RWPE2 (cell line): ENCODE measurements at regions not wholly inside any gene's neighbourhood (a gene's known extent, or its start where the extent isn't known, plus 50 kb on each side); places are given as distances from the start of the nearest gene placed in this dataset.

Experiments used
- ATAC-seq: fragments of 200-7000 bp; cut with Tn5 transposase; 3 replicates; pipeline ENCODE4 v1.9.1; 2021; ENCODE audit warnings: low read depth
- DNase-seq: peaks from one replicate; pipeline ENCODE4 v3.0.0-alpha.2; 2020; ENCODE audit warnings: low spot score
- H3K27ac ChIP-seq: fragments of 450-650 bp; 2 replicates; pipeline ENCODE4 v1.5.1; 2017; ENCODE audit warnings: mild to moderate bottlenecking; ENCODE audit not compliant: poor library complexity, severe bottlenecking
- H3K27me3 ChIP-seq: fragments of 250-450 bp; sonication (Bioruptor Pico); 2 replicates; pipeline ENCODE4 v1.5.1; 2021; ENCODE audit warnings: mild to moderate bottlenecking, moderate library complexity; ENCODE audit not compliant: insufficient read depth, poor library complexity, severe bottlenecking
- H3K36me3 ChIP-seq: fragments of 250-450 bp; sonication (Bioruptor Pico); 2 replicates; pipeline ENCODE4 v1.5.1; 2020; ENCODE audit warnings: low read depth, mild to moderate bottlenecking, moderate library complexity
- H3K4me1 ChIP-seq: fragments of 250-450 bp; sonication (Bioruptor Pico); 2 replicates; pipeline ENCODE4 v1.5.1; 2021; ENCODE audit warnings: mild to moderate bottlenecking, moderate library complexity; ENCODE audit not compliant: insufficient read depth, poor library complexity, severe bottlenecking
- H3K4me3 ChIP-seq: fragments of 250-450 bp; sonication (Bioruptor Pico); 2 replicates; pipeline ENCODE4 v1.5.1; 2021; ENCODE audit warnings: mild to moderate bottlenecking, moderate library complexity; ENCODE audit not compliant: severe bottlenecking
- H3K9me3 ChIP-seq: fragments of 250-450 bp; sonication (Bioruptor Pico); 2 replicates; pipeline ENCODE4 v1.5.1; 2021; ENCODE audit warnings: mild to moderate bottlenecking, moderate library complexity; ENCODE audit not compliant: severe bottlenecking
- CTCF ChIP-seq: fragments of 450-650 bp; IDR thresholded peaks from one replicate; pipeline ENCODE4 v1.5.1; 2017; ENCODE audit warnings: mild to moderate bottlenecking, moderate library complexity; ENCODE audit not compliant: poor library complexity, severe bottlenecking

GRCh38 chr2:107358362-107358761, 468.3 kb upstream of the RGPD4 start:
- Histone ChIP-seq H3K4me1 (no peaks in the 10 kb centered on the region), H3K27me3 (peaks cover 6% of the 10 kb centered on the region), H3K36me3 (no peaks in the 10 kb centered on the region), H3K4me3 (no peak overlapping the region), H3K27ac (no peak overlapping the region), H3K9me3 (peaks cover 2% of the 10 kb centered on the region)
- no peak for TF ChIP-seq CTCF
- ATAC-seq (no peak), DNase-seq (no peak)

- TF ChIP-seq CTCF: no peak
- Histone ChIP-seq H3K27me3 (peaks cover 6% of the 10 kb centered on the region), H3K4me1 (no peaks in the 10 kb centered on the region), H3K4me3 (no peak overlapping the region), H3K36me3 (no peaks in the 10 kb centered on the region), H3K9me3 (peaks cover 2% of the 10 kb centered on the region), H3K27ac (no peak overlapping the region)
- DNase-seq: no peak
- ATAC-seq: no peak
These were observed 467.7 kb upstream of the RGPD4 start for GRCh38 chr2:107359021-107359420.

GRCh38 chr2:107361751-107362381, 464.8 kb upstream of the RGPD4 start:
- no peak for TF ChIP-seq CTCF
- Histone ChIP-seq H3K36me3 (no peaks in the 10 kb centered on the region), H3K27ac (no peak overlapping the region), H3K4me1 (no peaks in the 10 kb centered on the region), H3K9me3 (no peaks in the 10 kb centered on the region), H3K4me3 (no peak overlapping the region), H3K27me3 (peaks cover 6% of the 10 kb centered on the region)
- ATAC-seq: no peak
- DNase-seq: no peak

- Histone ChIP-seq H3K27me3 (no peaks in the 10 kb centered on the region), H3K36me3 (no peaks in the 10 kb centered on the region), H3K9me3 (no peaks in the 10 kb centered on the region), H3K4me1 (no peaks in the 10 kb centered on the region), H3K27ac (no peak overlapping the region), H3K4me3 (no peak overlapping the region)
- ATAC-seq: no peak
- TF ChIP-seq CTCF: no peak
- DNase-seq: no peak
These were observed 463.7 kb upstream of the RGPD4 start for GRCh38 chr2:107362993-107363392.

GRCh38 chr2:107363806-107364205, 462.9 kb upstream of the RGPD4 start:
- no peak for TF ChIP-seq CTCF
- Histone ChIP-seq H3K4me3 (no peak overlapping the region), H3K4me1 (no peaks in the 10 kb centered on the region), H3K36me3 (no peaks in the 10 kb centered on the region), H3K27me3 (no peaks in the 10 kb centered on the region), H3K27ac (no peak overlapping the region), H3K9me3 (no peaks in the 10 kb centered on the region)
- ATAC-seq (no peak), DNase-seq (no peak)
